OCI-LY3 (cell line): ENCODE measurements at regions not wholly inside any gene's neighbourhood (a gene's known extent, or its start where the extent isn't known, plus 50 kb on each side); places are given as distances from the start of the nearest gene placed in this dataset.

ENCODE experiments used
- CTCF ChIP-seq: fragments of 200-600, 300-600 bp; sonication (generic); IDR thresholded peaks from 2 replicates; pipeline ENCODE4 v1.5.1; 2014; ENCODE audit warnings: antibody characterized with exemption, low read length, low read depth
- EZH2phosphoT487 ChIP-seq: fragments of 200-600 bp; shearing (Covaris generic); IDR thresholded peaks from 2 replicates; pipeline ENCODE4 v1.6.1; 2018; ENCODE audit warnings: antibody characterized with exemption, mixed run types, low read depth

- TF ChIP-seq CTCF (no peak), EZH2phosphoT487 (no peak)
Observed at GRCh38 chr4:108331905-108332632, 163.3 kb upstream of the LEF1 start.
